Erythroblast (primary cell): ENCODE measurements at regions not wholly inside any gene's neighbourhood (a gene's known extent, or its start where the extent isn't known, plus 50 kb on each side); places are given as distances from the start of the nearest gene placed in this dataset.

ENCODE experiments used
- DNase-seq, 2 experiments: peaks; one replicate each; lab custom pipeline; 2025; lab: John Stamatoyannopoulos, UW
- GATA1 ChIP-seq: IDR thresholded peaks from 2 replicates; pipeline ENCODE4 v1.6.1; 2011; ENCODE audit warnings: low read depth, mild to moderate bottlenecking, control low read depth, low read length, moderate library complexity
- POLR2A ChIP-seq: IDR thresholded peaks from 2 replicates; pipeline ENCODE4 v1.6.1; 2011; ENCODE audit warnings: mild to moderate bottlenecking, low read length

GRCh38 chr18:22113144-22113844, 56.1 kb upstream of the GATA6 start:
- TF ChIP-seq POLR2A, result no peak
- TF ChIP-seq GATA1, result no peak
- DNase-seq, result no peak

- no peak for DNase-seq
- TF ChIP-seq GATA1 (no peak), POLR2A (no peak)
Measured at GRCh38 chr18:22114526-22115321, 54.7 kb upstream of the GATA6 start.

- TF ChIP-seq GATA1 (no peak), POLR2A (no peak)
- DNase-seq, result no peak
Measured at GRCh38 chr18:22115573-22115972, 53.8 kb upstream of the GATA6 start.
